ENCODE measurements at regions not wholly inside any gene's neighbourhood (a gene's known extent, or its start where the extent isn't known, plus 50 kb on each side); places are given as distances from the start of the nearest gene placed in this dataset.

DNA sequence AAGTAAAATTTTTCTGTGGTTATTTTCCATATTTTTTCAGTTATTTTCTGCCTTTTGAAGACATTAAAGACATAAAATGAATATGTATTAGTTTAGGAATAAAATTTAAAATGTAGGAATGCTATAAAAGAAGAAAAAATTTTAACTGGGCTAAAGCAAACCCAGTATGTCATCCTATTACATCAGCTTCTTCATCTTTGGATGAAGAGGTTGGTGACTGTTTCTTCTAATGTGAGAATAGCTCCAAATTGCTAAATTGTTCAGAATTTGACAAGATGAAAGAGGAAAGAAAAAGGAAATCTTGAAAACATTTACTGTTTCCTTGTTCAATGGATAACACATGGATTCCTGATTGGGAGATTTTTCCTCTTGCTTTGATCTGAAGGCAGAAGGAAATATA is 52.7 kb upstream of the PZP start:
- no peaks in the 10 kb centered on the region for H3F3A ChIP-seq (ENCODE audit: insufficient read depth, low read length, poor library complexity, severe bottlenecking)
- H3K9ac ChIP-seq (ENCODE audit: low read length) = no peak overlapping the region
- TF ChIP-seq RAD21 (conservative IDR thresholded peaks at IDR 0.05) (no peak), POLR2AphosphoS5 (IDR thresholded peaks at IDR 0.05) (no peak), MXI1 (conservative IDR thresholded peaks at IDR 0.05; ENCODE audit: poor library complexity, severe bottlenecking) (no peak), SMC3 (conservative IDR thresholded peaks at IDR 0.05; ENCODE audit: poor library complexity) (no peak), EP300 (conservative IDR thresholded peaks at IDR 0.05; ENCODE audit: poor library complexity, severe bottlenecking) (no peak), EZH2 (IDR thresholded peaks at IDR 0.05; ENCODE audit: borderline replicate concordance, insufficient read depth, low read length, poor library complexity, severe bottlenecking) (no peak), TAF1 (IDR thresholded peaks at IDR 0.05; ENCODE audit: low read depth) (no peak)
- H3K4me3 ChIP-seq (ENCODE audit: low read length) = no peak overlapping the region
- H3K27ac ChIP-seq (ENCODE audit: low read length) = no peak overlapping the region
- H3K79me2 ChIP-seq (replicated peaks; ENCODE audit: insufficient read depth, low read length) = no peaks in the 10 kb centered on the region
- H3K9me3 ChIP-seq (ENCODE audit: low read length) = no peaks in the 10 kb centered on the region
- H3K4me2 ChIP-seq (ENCODE audit: low read length) = no peak overlapping the region
- H3K9me2 ChIP-seq (ENCODE audit: insufficient read depth, low read length) = no peaks in the 10 kb centered on the region
- H3K27me3 ChIP-seq (ENCODE audit: insufficient read depth, low read depth, low read length) = no peaks in the 10 kb centered on the region
- H3K36me3 ChIP-seq (ENCODE audit: insufficient read depth, low read length) = no peaks in the 10 kb centered on the region
- H4K20me1 ChIP-seq (ENCODE audit: insufficient read depth) = no peaks in the 10 kb centered on the region
- H2AFZ ChIP-seq (ENCODE audit: low read depth, low read length) = no peak overlapping the region

DNA sequence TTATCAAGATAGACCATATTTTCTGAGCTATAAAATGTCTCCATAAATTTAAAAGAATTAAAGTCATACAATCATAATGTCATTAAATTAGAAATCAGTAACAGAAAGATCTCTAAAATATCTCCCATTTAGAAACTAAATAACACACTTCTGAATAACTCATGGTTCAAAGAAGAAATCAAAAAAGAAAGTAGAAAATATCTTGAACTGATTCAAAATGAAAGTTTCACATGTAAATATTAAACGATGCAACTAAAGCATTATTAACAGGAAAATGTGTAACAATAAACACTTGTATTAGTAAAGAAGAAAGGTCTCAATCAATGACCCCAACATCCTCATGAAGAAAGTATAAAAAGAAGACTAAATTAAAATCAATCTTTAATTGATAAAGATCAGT is 50.5 kb upstream of the PZP start:
- H3K9me2 ChIP-seq (ENCODE audit: insufficient read depth, low read length) = no peaks in the 10 kb centered on the region
- no peaks in the 10 kb centered on the region for H3F3A ChIP-seq (ENCODE audit: insufficient read depth, low read length, poor library complexity, severe bottlenecking)
- no peak overlapping the region for H3K4me3 ChIP-seq (ENCODE audit: low read length)
- H3K27me3 ChIP-seq (ENCODE audit: insufficient read depth, low read depth, low read length) = no peaks in the 10 kb centered on the region
- no peaks in the 10 kb centered on the region for H3K9me3 ChIP-seq (ENCODE audit: low read length)
- no peak overlapping the region for H3K4me2 ChIP-seq (ENCODE audit: low read length)
- H2AFZ ChIP-seq (ENCODE audit: low read depth, low read length) = no peak overlapping the region
- no peak overlapping the region for H3K9ac ChIP-seq (ENCODE audit: low read length)
- TF ChIP-seq, protein P1, sequence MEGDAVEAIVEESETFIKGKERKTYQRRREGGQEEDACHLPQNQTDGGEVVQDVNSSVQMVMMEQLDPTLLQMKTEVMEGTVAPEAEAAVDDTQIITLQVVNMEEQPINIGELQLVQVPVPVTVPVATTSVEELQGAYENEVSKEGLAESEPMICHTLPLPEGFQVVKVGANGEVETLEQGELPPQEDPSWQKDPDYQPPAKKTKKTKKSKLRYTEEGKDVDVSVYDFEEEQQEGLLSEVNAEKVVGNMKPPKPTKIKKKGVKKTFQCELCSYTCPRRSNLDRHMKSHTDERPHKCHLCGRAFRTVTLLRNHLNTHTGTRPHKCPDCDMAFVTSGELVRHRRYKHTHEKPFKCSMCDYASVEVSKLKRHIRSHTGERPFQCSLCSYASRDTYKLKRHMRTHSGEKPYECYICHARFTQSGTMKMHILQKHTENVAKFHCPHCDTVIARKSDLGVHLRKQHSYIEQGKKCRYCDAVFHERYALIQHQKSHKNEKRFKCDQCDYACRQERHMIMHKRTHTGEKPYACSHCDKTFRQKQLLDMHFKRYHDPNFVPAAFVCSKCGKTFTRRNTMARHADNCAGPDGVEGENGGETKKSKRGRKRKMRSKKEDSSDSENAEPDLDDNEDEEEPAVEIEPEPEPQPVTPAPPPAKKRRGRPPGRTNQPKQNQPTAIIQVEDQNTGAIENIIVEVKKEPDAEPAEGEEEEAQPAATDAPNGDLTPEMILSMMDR (IDR thresholded peaks at IDR 0.05; ENCODE audit: poor library complexity, severe bottlenecking) = no peak
- TF ChIP-seq, protein P2, sequence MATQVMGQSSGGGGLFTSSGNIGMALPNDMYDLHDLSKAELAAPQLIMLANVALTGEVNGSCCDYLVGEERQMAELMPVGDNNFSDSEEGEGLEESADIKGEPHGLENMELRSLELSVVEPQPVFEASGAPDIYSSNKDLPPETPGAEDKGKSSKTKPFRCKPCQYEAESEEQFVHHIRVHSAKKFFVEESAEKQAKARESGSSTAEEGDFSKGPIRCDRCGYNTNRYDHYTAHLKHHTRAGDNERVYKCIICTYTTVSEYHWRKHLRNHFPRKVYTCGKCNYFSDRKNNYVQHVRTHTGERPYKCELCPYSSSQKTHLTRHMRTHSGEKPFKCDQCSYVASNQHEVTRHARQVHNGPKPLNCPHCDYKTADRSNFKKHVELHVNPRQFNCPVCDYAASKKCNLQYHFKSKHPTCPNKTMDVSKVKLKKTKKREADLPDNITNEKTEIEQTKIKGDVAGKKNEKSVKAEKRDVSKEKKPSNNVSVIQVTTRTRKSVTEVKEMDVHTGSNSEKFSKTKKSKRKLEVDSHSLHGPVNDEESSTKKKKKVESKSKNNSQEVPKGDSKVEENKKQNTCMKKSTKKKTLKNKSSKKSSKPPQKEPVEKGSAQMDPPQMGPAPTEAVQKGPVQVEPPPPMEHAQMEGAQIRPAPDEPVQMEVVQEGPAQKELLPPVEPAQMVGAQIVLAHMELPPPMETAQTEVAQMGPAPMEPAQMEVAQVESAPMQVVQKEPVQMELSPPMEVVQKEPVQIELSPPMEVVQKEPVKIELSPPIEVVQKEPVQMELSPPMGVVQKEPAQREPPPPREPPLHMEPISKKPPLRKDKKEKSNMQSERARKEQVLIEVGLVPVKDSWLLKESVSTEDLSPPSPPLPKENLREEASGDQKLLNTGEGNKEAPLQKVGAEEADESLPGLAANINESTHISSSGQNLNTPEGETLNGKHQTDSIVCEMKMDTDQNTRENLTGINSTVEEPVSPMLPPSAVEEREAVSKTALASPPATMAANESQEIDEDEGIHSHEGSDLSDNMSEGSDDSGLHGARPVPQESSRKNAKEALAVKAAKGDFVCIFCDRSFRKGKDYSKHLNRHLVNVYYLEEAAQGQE (IDR thresholded peaks at IDR 0.05; ENCODE audit: borderline replicate concordance) = no peak
- no peak for TF ChIP-seq EZH2 (IDR thresholded peaks at IDR 0.05; ENCODE audit: borderline replicate concordance, insufficient read depth, low read length, poor library complexity, severe bottlenecking)
- TF ChIP-seq SMC3 (conservative IDR thresholded peaks at IDR 0.05; ENCODE audit: poor library complexity) = no peak
- no peak for TF ChIP-seq POLR2AphosphoS5 (IDR thresholded peaks at IDR 0.05)
- TF ChIP-seq EP300 (conservative IDR thresholded peaks at IDR 0.05; ENCODE audit: poor library complexity, severe bottlenecking) = no peak
- TF ChIP-seq RAD21 (conservative IDR thresholded peaks at IDR 0.05) = no peak
- no peak for TF ChIP-seq TAF1 (IDR thresholded peaks at IDR 0.05; ENCODE audit: low read depth)
- TF ChIP-seq MXI1 (conservative IDR thresholded peaks at IDR 0.05; ENCODE audit: poor library complexity, severe bottlenecking) = no peak
- no peak overlapping the region for H3K27ac ChIP-seq (ENCODE audit: low read length)
- H3K36me3 ChIP-seq (ENCODE audit: insufficient read depth, low read length) = no peaks in the 10 kb centered on the region
- no peaks in the 10 kb centered on the region for H4K20me1 ChIP-seq (ENCODE audit: insufficient read depth)
- no peaks in the 10 kb centered on the region for H3K79me2 ChIP-seq (replicated peaks; ENCODE audit: insufficient read depth, low read length)

Small RNA genes lying in the stretch of these regions (small RNA-seq; reads per million reads assigned to genes)
- gene RF00072 = 0 reads per million in 3 experiments
